ENCODE measurements at regions not wholly inside any gene's neighbourhood (a gene's known extent, or its start where the extent isn't known, plus 50 kb on each side); places are given as distances from the start of the nearest gene placed in this dataset.

DNA sequence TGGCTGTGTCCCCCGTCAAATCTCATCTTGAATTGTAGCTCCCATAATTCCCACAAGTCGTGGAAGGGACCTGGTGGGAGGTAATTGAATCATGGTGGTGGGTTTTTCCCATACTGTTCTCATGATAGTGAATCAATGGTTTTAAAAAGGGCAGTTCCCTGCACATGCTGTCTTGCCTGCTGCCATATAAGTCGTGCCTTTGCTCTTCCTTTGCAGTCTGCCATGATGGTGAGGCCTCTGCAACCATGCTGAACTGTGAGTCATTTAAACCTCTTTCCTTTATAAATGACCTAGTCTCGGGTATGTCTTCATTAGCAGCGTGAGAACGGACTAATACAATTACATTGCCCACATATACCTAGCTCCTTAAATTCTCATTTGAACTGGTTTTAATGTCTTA is 353.0 kb upstream of the KLF4 start:
- no peak overlapping the region for H3K9ac ChIP-seq (ENCODE audit: low read length)
- no peaks in the 10 kb centered on the region for H3K9me3 ChIP-seq (ENCODE audit: low read length)
- H3K4me3 ChIP-seq (ENCODE audit: low read depth, low read length, poor library complexity, severe bottlenecking) = no peak overlapping the region
- H3K27me3 ChIP-seq (ENCODE audit: insufficient read depth, low read length) = no peaks in the 10 kb centered on the region
- H3F3A ChIP-seq (ENCODE audit: insufficient read depth, low read length) = no peaks in the 10 kb centered on the region
- no peak for TF ChIP-seq EZH2 (IDR thresholded peaks at IDR 0.05; ENCODE audit: borderline replicate concordance, low read length)
- TF ChIP-seq, protein P1, sequence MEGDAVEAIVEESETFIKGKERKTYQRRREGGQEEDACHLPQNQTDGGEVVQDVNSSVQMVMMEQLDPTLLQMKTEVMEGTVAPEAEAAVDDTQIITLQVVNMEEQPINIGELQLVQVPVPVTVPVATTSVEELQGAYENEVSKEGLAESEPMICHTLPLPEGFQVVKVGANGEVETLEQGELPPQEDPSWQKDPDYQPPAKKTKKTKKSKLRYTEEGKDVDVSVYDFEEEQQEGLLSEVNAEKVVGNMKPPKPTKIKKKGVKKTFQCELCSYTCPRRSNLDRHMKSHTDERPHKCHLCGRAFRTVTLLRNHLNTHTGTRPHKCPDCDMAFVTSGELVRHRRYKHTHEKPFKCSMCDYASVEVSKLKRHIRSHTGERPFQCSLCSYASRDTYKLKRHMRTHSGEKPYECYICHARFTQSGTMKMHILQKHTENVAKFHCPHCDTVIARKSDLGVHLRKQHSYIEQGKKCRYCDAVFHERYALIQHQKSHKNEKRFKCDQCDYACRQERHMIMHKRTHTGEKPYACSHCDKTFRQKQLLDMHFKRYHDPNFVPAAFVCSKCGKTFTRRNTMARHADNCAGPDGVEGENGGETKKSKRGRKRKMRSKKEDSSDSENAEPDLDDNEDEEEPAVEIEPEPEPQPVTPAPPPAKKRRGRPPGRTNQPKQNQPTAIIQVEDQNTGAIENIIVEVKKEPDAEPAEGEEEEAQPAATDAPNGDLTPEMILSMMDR (IDR thresholded peaks at IDR 0.05; ENCODE audit: low read length) = no peak
- no peak overlapping the region for H3K27ac ChIP-seq (ENCODE audit: low read depth, low read length, poor library complexity, severe bottlenecking)
- no peaks in the 10 kb centered on the region for H3K36me3 ChIP-seq (ENCODE audit: insufficient read depth, low read length)
- H4K20me1 ChIP-seq (ENCODE audit: insufficient read depth, low read length) = no peaks in the 10 kb centered on the region
- no peaks in the 10 kb centered on the region for H3K4me1 ChIP-seq (ENCODE audit: insufficient read depth, low read length, severe bottlenecking)
- no peaks in the 10 kb centered on the region for H3K9me2 ChIP-seq (ENCODE audit: low read depth, low read length)
- no peak overlapping the region for H2AFZ ChIP-seq (ENCODE audit: low read length)
- no peak overlapping the region for H3K4me2 ChIP-seq (ENCODE audit: low read length)
- H3K79me2 ChIP-seq (ENCODE audit: insufficient read depth, low read length) = no peaks in the 10 kb centered on the region

DNA sequence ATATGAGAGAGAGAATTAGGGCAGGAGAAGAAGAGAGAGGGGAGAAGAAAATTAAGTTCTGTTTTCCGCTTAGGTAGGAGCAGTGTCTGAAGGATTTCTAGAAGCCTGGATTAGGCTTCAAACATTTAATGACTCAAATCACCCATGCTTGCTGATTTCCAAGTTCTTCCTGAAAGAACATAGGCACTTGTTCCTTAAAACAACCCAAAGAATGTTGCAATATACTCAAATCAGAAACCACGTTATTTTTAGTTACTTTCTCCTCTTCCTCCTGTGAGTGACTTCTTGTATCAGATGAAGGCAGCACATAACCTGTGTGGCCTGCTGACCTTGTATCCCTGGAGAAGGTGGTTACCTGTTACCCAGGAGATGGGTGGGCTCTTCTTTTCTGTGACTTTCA is 351.5 kb upstream of the KLF4 start:
- no peak overlapping the region for H3K27ac ChIP-seq (ENCODE audit: low read depth, low read length, poor library complexity, severe bottlenecking)
- no peak overlapping the region for H2AFZ ChIP-seq (ENCODE audit: low read length)
- no peak overlapping the region for H3K9ac ChIP-seq (ENCODE audit: low read length)
- H3K79me2 ChIP-seq (ENCODE audit: insufficient read depth, low read length) = no peaks in the 10 kb centered on the region
- no peaks in the 10 kb centered on the region for H3F3A ChIP-seq (ENCODE audit: insufficient read depth, low read length)
- no peaks in the 10 kb centered on the region for H3K4me1 ChIP-seq (ENCODE audit: insufficient read depth, low read length, severe bottlenecking)
- H3K9me3 ChIP-seq (ENCODE audit: low read length) = no peaks in the 10 kb centered on the region
- no peaks in the 10 kb centered on the region for H3K36me3 ChIP-seq (ENCODE audit: insufficient read depth, low read length)
- no peak overlapping the region for H3K4me3 ChIP-seq (ENCODE audit: low read depth, low read length, poor library complexity, severe bottlenecking)
- H3K9me2 ChIP-seq (ENCODE audit: low read depth, low read length) = no peaks in the 10 kb centered on the region
- no peaks in the 10 kb centered on the region for H4K20me1 ChIP-seq (ENCODE audit: insufficient read depth, low read length)
- TF ChIP-seq EZH2 (IDR thresholded peaks at IDR 0.05; ENCODE audit: borderline replicate concordance, low read length) = no peak
- TF ChIP-seq, protein P1 (IDR thresholded peaks at IDR 0.05; ENCODE audit: low read length) = no peak
- H3K4me2 ChIP-seq (ENCODE audit: low read length) = no peak overlapping the region
- H3K27me3 ChIP-seq (ENCODE audit: insufficient read depth, low read length) = no peaks in the 10 kb centered on the region

DNA sequence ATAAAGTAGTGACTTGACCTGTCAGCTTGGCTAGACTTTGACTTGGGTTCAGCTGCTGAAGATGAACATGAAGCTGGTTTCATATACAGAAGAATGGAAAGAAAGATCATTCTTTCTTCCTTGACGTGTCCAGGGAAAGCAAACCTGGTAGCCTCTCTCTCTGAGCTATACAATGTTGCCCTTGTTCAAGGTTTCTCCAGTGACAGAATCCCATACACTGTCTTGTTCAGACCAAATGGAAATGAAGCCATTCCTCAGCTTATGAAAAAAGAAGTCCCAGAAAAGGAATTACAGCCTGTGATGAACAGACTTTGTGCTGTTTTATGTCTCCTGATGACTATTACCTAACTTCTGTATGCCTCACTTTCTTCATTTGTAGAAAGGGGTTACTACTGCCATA is 349.8 kb upstream of the KLF4 start:
- Histone ChIP-seq H3F3A (ENCODE audit: insufficient read depth, low read length) (no peaks in the 10 kb centered on the region), H3K27me3 (ENCODE audit: insufficient read depth, low read length) (no peaks in the 10 kb centered on the region), H3K4me3 (ENCODE audit: low read depth, low read length, poor library complexity, severe bottlenecking) (no peak overlapping the region), H3K79me2 (ENCODE audit: insufficient read depth, low read length) (no peaks in the 10 kb centered on the region), H3K9ac (ENCODE audit: low read length) (no peak overlapping the region), H3K4me1 (ENCODE audit: insufficient read depth, low read length, severe bottlenecking) (no peaks in the 10 kb centered on the region), H2AFZ (ENCODE audit: low read length) (no peak overlapping the region), H4K20me1 (ENCODE audit: insufficient read depth, low read length) (no peaks in the 10 kb centered on the region), H3K9me3 (ENCODE audit: low read length) (no peaks in the 10 kb centered on the region), H3K9me2 (ENCODE audit: low read depth, low read length) (no peaks in the 10 kb centered on the region), H3K27ac (ENCODE audit: low read depth, low read length, poor library complexity, severe bottlenecking) (no peak overlapping the region), H3K4me2 (ENCODE audit: low read length) (no peak overlapping the region), H3K36me3 (ENCODE audit: insufficient read depth, low read length) (no peaks in the 10 kb centered on the region)
- TF ChIP-seq EZH2 (IDR thresholded peaks at IDR 0.05; ENCODE audit: borderline replicate concordance, low read length) = no peak
- TF ChIP-seq, protein P1 (IDR thresholded peaks at IDR 0.05; ENCODE audit: low read length) = no peak

All from OCI-LY1 (cell line).